Right atrium auricular region (tissue), 2 donors: ENCODE measurements at regions not wholly inside any gene's neighbourhood (a gene's known extent, or its start where the extent isn't known, plus 50 kb on each side); places are given as distances from the start of the nearest gene placed in this dataset.

Experiments
- DNase-seq: peaks from one replicate; pipeline ENCODE4 v3.0.0-alpha.2; 2019; ENCODE audit warnings: low spot score
- H3K27ac ChIP-seq, 2 donors: fragments of 200-600 bp; sonication (generic); 1 replicate in 1 of 2; 2 replicates in 1 of 2; pipeline ENCODE4 v1.5.1; 2016 to 2019
- H3K27me3 ChIP-seq, 2 donors: fragments of 200-600 bp; sonication (generic); one replicate each; pipeline versions ENCODE4 v1.5.1 to v1.6.0; 2017 to 2019
- H3K36me3 ChIP-seq: fragments of 200-600 bp; sonication (generic); one replicate; pipeline ENCODE4 v1.5.1; 2016
- H3K4me1 ChIP-seq, 2 donors: fragments of 200-600 bp; sonication (generic); one replicate each; pipeline versions ENCODE4 v1.5.1 to v1.6.0; 2017 to 2019
- H3K4me3 ChIP-seq, 2 donors: fragments of 200-600 bp; sonication (generic); 1 replicate in 1 of 2; 2 replicates in 1 of 2; pipeline ENCODE4 v1.5.1; 2017 to 2019; ENCODE audit warnings: mild to moderate bottlenecking in 1 of 2, moderate library complexity in 1 of 2
- H3K9me3 ChIP-seq, 2 donors: fragments of 200-600 bp; sonication (generic); one replicate each; pipeline ENCODE4 v1.5.1; 2019
- TF ChIP-seq, protein P1 (sequence below), 2 donors: fragments of 200-600 bp; sonication (generic); IDR thresholded peaks; one replicate each; pipeline ENCODE4 v1.5.1; 2019; ENCODE audit warnings: antibody characterized with exemption in 2 of 2

GRCh38 chr9:28267351-28267750 is 694.1 kb upstream of the C9orf72 start:
- Histone ChIP-seq H3K27ac (no peak overlapping the region), H3K4me1 (no peaks in the 10 kb centered on the region), H3K27me3 (no peaks in the 10 kb centered on the region), H3K4me3 (no peak overlapping the region), H3K36me3 (no peaks in the 10 kb centered on the region), H3K9me3 (no peaks in the 10 kb centered on the region)
- TF ChIP-seq, protein P1, sequence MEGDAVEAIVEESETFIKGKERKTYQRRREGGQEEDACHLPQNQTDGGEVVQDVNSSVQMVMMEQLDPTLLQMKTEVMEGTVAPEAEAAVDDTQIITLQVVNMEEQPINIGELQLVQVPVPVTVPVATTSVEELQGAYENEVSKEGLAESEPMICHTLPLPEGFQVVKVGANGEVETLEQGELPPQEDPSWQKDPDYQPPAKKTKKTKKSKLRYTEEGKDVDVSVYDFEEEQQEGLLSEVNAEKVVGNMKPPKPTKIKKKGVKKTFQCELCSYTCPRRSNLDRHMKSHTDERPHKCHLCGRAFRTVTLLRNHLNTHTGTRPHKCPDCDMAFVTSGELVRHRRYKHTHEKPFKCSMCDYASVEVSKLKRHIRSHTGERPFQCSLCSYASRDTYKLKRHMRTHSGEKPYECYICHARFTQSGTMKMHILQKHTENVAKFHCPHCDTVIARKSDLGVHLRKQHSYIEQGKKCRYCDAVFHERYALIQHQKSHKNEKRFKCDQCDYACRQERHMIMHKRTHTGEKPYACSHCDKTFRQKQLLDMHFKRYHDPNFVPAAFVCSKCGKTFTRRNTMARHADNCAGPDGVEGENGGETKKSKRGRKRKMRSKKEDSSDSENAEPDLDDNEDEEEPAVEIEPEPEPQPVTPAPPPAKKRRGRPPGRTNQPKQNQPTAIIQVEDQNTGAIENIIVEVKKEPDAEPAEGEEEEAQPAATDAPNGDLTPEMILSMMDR (IDR thresholded peaks at IDR 0.05), result no peak
- no peak for DNase-seq

DNA sequence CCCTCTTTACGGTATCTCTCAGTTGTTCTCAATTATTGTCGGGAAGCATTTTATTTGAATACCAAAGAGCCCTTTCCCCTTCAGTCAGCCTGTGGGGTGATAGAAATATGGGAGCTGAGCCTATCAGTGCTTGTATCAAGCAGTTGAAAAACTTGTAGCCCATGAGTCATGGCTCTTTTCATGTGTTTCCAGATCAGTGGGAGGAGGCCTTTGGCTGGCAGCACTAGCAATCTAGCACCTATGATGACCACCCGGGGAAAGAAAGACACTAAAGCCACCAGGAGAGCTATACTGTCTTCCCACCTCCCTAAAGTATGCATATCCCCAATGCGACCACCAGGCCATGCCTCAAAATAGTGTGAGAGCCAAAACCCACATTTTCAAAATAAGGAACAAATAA is 696.9 kb upstream of the C9orf72 start:
- H3K36me3 ChIP-seq, result no peaks in the 10 kb centered on the region
- H3K4me1 ChIP-seq, result no peaks in the 10 kb centered on the region
- H3K27me3 ChIP-seq, result no peaks in the 10 kb centered on the region
- H3K9me3 ChIP-seq, result no peaks in the 10 kb centered on the region
- H3K27ac ChIP-seq, result no peak overlapping the region
- TF ChIP-seq, protein P1 (IDR thresholded peaks at IDR 0.05), result no peak
- no peak overlapping the region for H3K4me3 ChIP-seq
- DNase-seq, result no peak

DNA sequence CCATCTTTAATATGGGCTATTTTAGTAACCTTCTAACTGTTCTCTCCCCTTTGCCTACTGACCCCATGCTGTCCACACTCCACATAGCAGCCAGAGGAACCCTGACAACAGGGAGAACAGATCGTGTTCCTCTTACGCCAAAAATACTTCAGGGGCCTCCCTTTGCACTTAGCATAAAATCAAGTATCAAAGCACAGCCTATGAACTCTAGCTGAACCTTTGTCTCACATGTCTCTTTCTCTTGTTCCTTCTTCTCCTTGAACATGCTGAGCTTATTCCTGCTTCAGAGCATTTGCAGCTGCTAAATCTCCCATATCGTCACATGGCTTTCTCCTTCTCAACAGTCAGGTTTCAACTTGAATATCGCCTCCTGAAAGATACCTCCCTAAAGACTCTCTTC is 698.8 kb upstream of the C9orf72 start:
- DNase-seq, result no peak
- no peaks in the 10 kb centered on the region for H3K4me1 ChIP-seq
- no peaks in the 10 kb centered on the region for H3K27me3 ChIP-seq
- TF ChIP-seq, protein P1 (IDR thresholded peaks at IDR 0.05), result no peak
- H3K27ac ChIP-seq, result no peak overlapping the region
- no peaks in the 10 kb centered on the region for H3K9me3 ChIP-seq
- no peak overlapping the region for H3K4me3 ChIP-seq
- no peaks in the 10 kb centered on the region for H3K36me3 ChIP-seq

DNA sequence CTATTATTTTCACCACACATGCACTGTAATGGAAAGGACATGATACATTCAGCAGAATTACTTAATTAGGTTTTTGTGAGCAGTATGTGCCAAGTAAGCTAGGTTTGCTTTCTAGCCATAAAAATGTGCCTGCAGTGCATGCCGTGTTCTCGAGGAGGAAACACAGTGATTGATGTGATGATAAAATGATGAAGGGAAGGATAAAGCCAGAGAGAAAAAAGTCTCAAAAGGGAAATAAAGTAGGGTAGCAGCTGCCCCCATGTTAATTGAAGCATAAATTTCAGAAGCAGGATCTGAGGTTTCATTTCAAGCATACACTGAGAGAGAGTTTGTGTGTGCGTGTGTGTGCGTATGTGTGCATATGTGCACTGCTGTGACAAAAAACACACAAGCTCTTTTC is 714.2 kb upstream of the C9orf72 start:
- no peak for DNase-seq
- Histone ChIP-seq H3K9me3 (no peaks in the 10 kb centered on the region), H3K27ac (no peak overlapping the region), H3K36me3 (no peaks in the 10 kb centered on the region), H3K4me3 (no peak overlapping the region), H3K4me1 (no peaks in the 10 kb centered on the region), H3K27me3 (no peaks in the 10 kb centered on the region)
- TF ChIP-seq, protein P1 (IDR thresholded peaks at IDR 0.05), result no peak

DNA sequence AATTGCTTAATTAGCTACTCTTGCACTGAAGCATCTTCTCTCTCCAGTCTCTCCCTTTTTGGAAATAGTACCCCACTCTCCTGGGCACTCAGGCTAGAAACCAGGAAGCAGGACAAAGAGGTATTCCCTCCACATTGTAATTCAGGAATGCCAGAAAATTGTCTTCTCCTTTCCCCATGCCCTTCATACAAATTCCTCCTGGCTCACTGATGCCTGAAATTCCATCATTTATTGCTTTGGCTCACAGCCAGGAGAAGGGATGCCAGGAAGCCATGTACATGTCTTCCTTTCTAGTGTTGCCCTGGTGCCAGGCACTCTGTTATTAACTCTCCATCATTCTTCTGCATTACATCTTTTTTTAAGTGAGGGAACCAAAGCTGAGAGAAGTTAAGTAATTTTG is 716.5 kb upstream of the C9orf72 start:
- no peaks in the 10 kb centered on the region for H3K27me3 ChIP-seq
- no peaks in the 10 kb centered on the region for H3K4me1 ChIP-seq
- H3K27ac ChIP-seq, result no peak overlapping the region
- no peak overlapping the region for H3K4me3 ChIP-seq
- no peaks in the 10 kb centered on the region for H3K36me3 ChIP-seq
- no peaks in the 10 kb centered on the region for H3K9me3 ChIP-seq
- TF ChIP-seq, protein P1 (IDR thresholded peaks at IDR 0.05), result no peak
- DNase-seq, result no peak

GRCh38 chr9:28293369-28294090 is 720.2 kb upstream of the C9orf72 start:
- TF ChIP-seq, protein P1 (IDR thresholded peaks at IDR 0.05), result no peak
- Histone ChIP-seq H3K36me3 (no peaks in the 10 kb centered on the region), H3K27ac (no peak overlapping the region), H3K9me3 (no peaks in the 10 kb centered on the region), H3K27me3 (no peaks in the 10 kb centered on the region), H3K4me1 (no peaks in the 10 kb centered on the region), H3K4me3 (no peak overlapping the region)
- no peak for DNase-seq
